ENCODE measurements at regions not wholly inside any gene's neighbourhood (a gene's known extent, or its start where the extent isn't known, plus 50 kb on each side); places are given as distances from the start of the nearest gene placed in this dataset.

DNA sequence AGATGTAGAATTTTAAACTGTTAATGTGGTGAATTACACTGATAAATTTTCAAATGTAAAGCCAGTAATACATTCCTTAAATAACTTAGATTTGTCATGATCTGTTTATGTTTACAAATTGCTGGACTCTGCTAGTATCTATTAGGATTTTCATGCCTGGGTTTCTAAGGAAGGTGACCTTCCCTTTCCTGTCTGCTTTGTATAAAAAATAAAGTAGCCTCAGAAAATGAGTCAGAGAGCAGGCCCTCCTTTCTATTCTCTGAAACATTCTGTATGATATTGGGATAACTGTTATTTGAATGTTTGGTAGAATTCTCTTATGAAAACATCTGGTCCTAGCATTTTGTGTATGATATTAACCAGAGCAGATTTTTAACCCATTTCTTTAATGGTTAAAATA, 255.3 kb downstream of the SYK start:
- CTCF ChIA-PET (ENCODE audit: partially characterized antibody): interaction anchor here (1.3 kb wide), 1 partner anchor 14 kb away, joined by 3 read pairs; no protein-coding TSS in a partner anchor
- Histone ChIP-seq H2BK120ac (replicated peaks; ENCODE audit: low read depth, low read length) (no peak overlapping the region), H3K56ac (replicated peaks; ENCODE audit: insufficient read length, low read depth, low read length) (no peak overlapping the region), H3K4ac (replicated peaks; ENCODE audit: insufficient read length, low read depth, low read length) (no peak overlapping the region), H3K23me2 (ENCODE audit: low read depth, low read length) (no peaks in the 10 kb centered on the region; the same call in 1 of the 2 replicates), H4K8ac (ENCODE audit: extremely low read depth, insufficient read depth, low read length) (no peak overlapping the region), H3K9ac (replicated peaks in 1 of 4; ENCODE audit: extremely low read depth in 1 of 4, low read depth in 3 of 4, low read length in 3 of 4) (no peak overlapping the region), H2BK12ac (ENCODE audit: low read depth, low read length) (no peak overlapping the region), H3K27ac (ENCODE audit: low read depth, low read length) (no peak overlapping the region), H3K4me3 (ENCODE audit: extremely low read depth in 1 of 4, insufficient read depth in 2 of 4, low read depth in 3 of 4, low read length in 4 of 4) (no peak overlapping the region), H3K4me1 (replicated peaks in 1 of 4; ENCODE audit: control insufficient read depth in 3 of 4, insufficient read depth in 4 of 4, low read length in 3 of 4) (no peaks in the 10 kb centered on the region), H4K5ac (ENCODE audit: insufficient read length, low read depth, low read length) (no peak overlapping the region), H3K79me2 (ENCODE audit: control insufficient read depth in 1 of 2, insufficient read depth in 2 of 2, low read length in 2 of 2) (no peaks in the 10 kb centered on the region), H2BK5ac (ENCODE audit: low read depth, low read length) (no peak overlapping the region), H3K36me3 (ENCODE audit: control insufficient read depth in 2 of 4, insufficient read depth in 4 of 4, low read length in 3 of 4) (no peaks in the 10 kb centered on the region), H3K14ac (ENCODE audit: insufficient read length) (no peak overlapping the region), H2AFZ (ENCODE audit: low read length) (no peak overlapping the region), H3K27me3 (replicated peaks in 1 of 4; ENCODE audit: control insufficient read depth in 3 of 4, extremely low read depth in 1 of 4, insufficient read depth in 3 of 4, low read length in 3 of 4) (no peaks in the 10 kb centered on the region), H4K91ac (replicated peaks; ENCODE audit: insufficient read length, low read length) (no peak overlapping the region), H3K79me1 (ENCODE audit: low read depth, low read length) (no peaks in the 10 kb centered on the region), H4K20me1 (replicated peaks in 1 of 2; ENCODE audit: control insufficient read depth in 1 of 2, insufficient read depth in 2 of 2, low read length in 2 of 2) (no peaks in the 10 kb centered on the region), H2BK15ac (ENCODE audit: low read length) (no peak overlapping the region), H2BK20ac (ENCODE audit: low read length) (no peak overlapping the region), H3K4me2 (ENCODE audit: insufficient read depth in 1 of 2, low read depth in 2 of 2, low read length in 2 of 2) (no peak overlapping the region), H3K18ac (ENCODE audit: extremely low read depth, low read length) (no peak overlapping the region), H3K9me3 (ENCODE audit: insufficient read depth in 2 of 2, low read depth in 1 of 2, low read length in 1 of 2) (no peaks in the 10 kb centered on the region), H2AK5ac (ENCODE audit: low read depth, low read length) (no peak overlapping the region), H3K23ac (ENCODE audit: insufficient read length) (no peak overlapping the region)
- POLR2A ChIA-PET (ENCODE audit: partially characterized antibody): no interaction called here
- no peak for FAIRE-seq
- DNase-seq (ENCODE audit: low read depth in 1 of 2, low spot score in 2 of 2): no peak
- TF ChIP-seq CHD2 (IDR thresholded peaks at IDR 0.05; ENCODE audit: low read length): no peak
- TF ChIP-seq CEBPB (IDR thresholded peaks at IDR 0.05; ENCODE audit: low read depth, low read length): no peak
- no peak for TF ChIP-seq TAF7 (optimal IDR thresholded peaks at IDR 0.05; ENCODE audit: borderline replicate concordance, low read depth, low read length)
- TF ChIP-seq SIX5 (IDR thresholded peaks at IDR 0.05; ENCODE audit: low read depth, low read length): no peak
- TF ChIP-seq POU5F1 (IDR thresholded peaks at IDR 0.05; ENCODE audit: low read depth, low read length): no peak
- TF ChIP-seq HDAC2 (IDR thresholded peaks at IDR 0.05; ENCODE audit: borderline replicate concordance in 1 of 2, low read depth in 2 of 2, low read length in 2 of 2): no peak
- TF ChIP-seq SP1 (IDR thresholded peaks at IDR 0.05; ENCODE audit: low read depth, low read length): no peak
- no peak for TF ChIP-seq ZNF274 (IDR thresholded peaks at IDR 0.05; ENCODE audit: borderline replicate concordance, extremely low read depth, low read length)
- TF ChIP-seq, protein P1, sequence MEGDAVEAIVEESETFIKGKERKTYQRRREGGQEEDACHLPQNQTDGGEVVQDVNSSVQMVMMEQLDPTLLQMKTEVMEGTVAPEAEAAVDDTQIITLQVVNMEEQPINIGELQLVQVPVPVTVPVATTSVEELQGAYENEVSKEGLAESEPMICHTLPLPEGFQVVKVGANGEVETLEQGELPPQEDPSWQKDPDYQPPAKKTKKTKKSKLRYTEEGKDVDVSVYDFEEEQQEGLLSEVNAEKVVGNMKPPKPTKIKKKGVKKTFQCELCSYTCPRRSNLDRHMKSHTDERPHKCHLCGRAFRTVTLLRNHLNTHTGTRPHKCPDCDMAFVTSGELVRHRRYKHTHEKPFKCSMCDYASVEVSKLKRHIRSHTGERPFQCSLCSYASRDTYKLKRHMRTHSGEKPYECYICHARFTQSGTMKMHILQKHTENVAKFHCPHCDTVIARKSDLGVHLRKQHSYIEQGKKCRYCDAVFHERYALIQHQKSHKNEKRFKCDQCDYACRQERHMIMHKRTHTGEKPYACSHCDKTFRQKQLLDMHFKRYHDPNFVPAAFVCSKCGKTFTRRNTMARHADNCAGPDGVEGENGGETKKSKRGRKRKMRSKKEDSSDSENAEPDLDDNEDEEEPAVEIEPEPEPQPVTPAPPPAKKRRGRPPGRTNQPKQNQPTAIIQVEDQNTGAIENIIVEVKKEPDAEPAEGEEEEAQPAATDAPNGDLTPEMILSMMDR (IDR thresholded peaks at IDR 0.05; ENCODE audit: control extremely low read depth in 1 of 3, insufficient read depth in 1 of 3, low read depth in 1 of 3, low read length in 3 of 3): no peak
- TF ChIP-seq MAFK (IDR thresholded peaks at IDR 0.05; ENCODE audit: low read depth, low read length): no peak
- TF ChIP-seq KDM5A (IDR thresholded peaks at IDR 0.05; ENCODE audit: low read length): no peak
- no peak for TF ChIP-seq SIN3A (conservative IDR thresholded peaks at IDR 0.05 in 1 of 2, IDR thresholded peaks at IDR 0.05 in 1 of 2; ENCODE audit: low read depth in 1 of 2, low read length in 2 of 2)
